ENCODE measurements at regions not wholly inside any gene's neighbourhood (a gene's known extent, or its start where the extent isn't known, plus 50 kb on each side); places are given as distances from the start of the nearest gene placed in this dataset.

DNA sequence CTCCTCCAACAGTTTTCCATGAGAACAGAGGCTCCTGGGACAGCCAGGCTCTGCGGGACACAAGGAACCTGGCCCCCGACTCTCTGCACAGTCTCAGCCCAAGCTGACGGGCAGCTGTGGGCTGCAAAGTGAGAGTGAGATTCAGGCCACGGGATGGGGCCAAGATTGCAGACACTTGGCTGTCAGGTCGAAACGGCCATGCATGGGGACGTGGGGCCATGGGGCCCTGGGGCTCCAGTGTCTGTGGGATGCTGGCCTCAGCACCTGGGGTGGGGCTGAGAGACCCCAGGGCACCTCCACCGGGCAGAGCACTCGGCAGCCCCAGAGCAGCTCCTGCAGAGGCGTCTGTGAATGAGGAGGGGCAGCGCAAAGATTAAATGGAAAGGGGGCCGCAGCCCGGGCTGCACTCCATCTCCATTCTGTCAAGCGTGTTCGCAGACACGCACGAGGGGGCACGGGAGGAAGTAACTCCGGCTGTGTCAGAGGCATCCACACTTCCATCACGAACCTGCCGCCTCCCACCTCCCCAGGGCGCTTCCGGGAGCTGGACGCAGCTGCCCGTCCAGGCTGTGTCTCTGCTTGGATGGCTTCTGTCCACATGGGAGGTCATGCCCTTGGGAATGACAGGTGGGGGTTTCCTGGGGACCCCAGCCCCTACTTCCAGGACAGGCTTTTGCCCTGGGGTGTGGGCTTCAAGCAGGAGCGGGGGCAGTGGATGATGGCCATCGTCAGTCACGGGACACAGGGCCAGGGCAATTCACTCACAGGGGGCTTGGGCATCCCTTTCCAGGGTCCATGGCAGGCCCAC is 82.8 kb upstream of the NKX1-1 start:
- Histone ChIP-seq H3K27ac (ENCODE audit: low read depth, low read length) (no peak overlapping the region), H3K4me3 (ENCODE audit: insufficient read depth, low read length) (no peak overlapping the region), H3K9me3 (ENCODE audit: low read depth, low read length) (peaks cover 3% of the 10 kb centered on the region), H3K4me2 (ENCODE audit: insufficient read depth, low read length) (no peak overlapping the region), H3K36me3 (ENCODE audit: insufficient read depth, low read length) (no peaks in the 10 kb centered on the region), H3K79me2 (ENCODE audit: insufficient read depth, low read length) (no peaks in the 10 kb centered on the region), H4K20me1 (ENCODE audit: insufficient read depth, low read length) (no peaks in the 10 kb centered on the region), H3K4me1 (ENCODE audit: insufficient read depth, low read length) (no peaks in the 10 kb centered on the region), H3K27me3 (ENCODE audit: insufficient read depth, low read length) (peaks cover 8% of the 10 kb centered on the region), H2AFZ (ENCODE audit: low read length) (no peak overlapping the region)
- DNase-seq (ENCODE audit: insufficient read length, low spot score, missing footprints), result peak; percentile 76
- TF ChIP-seq, protein P1, sequence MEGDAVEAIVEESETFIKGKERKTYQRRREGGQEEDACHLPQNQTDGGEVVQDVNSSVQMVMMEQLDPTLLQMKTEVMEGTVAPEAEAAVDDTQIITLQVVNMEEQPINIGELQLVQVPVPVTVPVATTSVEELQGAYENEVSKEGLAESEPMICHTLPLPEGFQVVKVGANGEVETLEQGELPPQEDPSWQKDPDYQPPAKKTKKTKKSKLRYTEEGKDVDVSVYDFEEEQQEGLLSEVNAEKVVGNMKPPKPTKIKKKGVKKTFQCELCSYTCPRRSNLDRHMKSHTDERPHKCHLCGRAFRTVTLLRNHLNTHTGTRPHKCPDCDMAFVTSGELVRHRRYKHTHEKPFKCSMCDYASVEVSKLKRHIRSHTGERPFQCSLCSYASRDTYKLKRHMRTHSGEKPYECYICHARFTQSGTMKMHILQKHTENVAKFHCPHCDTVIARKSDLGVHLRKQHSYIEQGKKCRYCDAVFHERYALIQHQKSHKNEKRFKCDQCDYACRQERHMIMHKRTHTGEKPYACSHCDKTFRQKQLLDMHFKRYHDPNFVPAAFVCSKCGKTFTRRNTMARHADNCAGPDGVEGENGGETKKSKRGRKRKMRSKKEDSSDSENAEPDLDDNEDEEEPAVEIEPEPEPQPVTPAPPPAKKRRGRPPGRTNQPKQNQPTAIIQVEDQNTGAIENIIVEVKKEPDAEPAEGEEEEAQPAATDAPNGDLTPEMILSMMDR (IDR thresholded peaks at IDR 0.05; ENCODE audit: extremely low read depth, low read depth, low read length), result no peak

DNA sequence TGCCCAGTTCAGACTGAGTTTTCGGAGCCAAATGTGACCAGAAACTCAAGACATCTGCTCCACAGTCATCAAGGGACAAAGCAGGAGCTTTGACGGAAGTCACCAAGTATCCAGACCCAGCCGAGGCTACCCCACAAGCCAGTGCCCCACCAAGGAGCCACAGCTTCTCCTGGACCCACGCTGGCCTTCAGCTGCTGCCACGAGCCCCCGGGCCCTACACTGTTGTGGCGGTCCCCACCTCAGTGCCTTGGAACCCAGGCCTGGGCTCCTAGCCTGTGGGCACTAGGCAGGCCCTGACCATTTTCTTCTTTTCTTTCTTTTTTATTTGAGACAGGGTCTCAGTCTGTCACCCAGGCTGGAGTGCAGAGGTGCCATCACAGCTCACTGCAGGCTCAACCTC is 82.1 kb upstream of the NKX1-1 start:
- DNase-seq (ENCODE audit: insufficient read length, low spot score, missing footprints), result peak; percentile 42
- Histone ChIP-seq H3K79me2 (ENCODE audit: insufficient read depth, low read length) (no peaks in the 10 kb centered on the region), H3K27ac (ENCODE audit: low read depth, low read length) (no peak overlapping the region), H3K27me3 (ENCODE audit: insufficient read depth, low read length) (peaks cover 8% of the 10 kb centered on the region), H3K4me1 (ENCODE audit: insufficient read depth, low read length) (no peaks in the 10 kb centered on the region), H2AFZ (ENCODE audit: low read length) (no peak overlapping the region), H4K20me1 (ENCODE audit: insufficient read depth, low read length) (no peaks in the 10 kb centered on the region), H3K9me3 (ENCODE audit: low read depth, low read length) (peaks cover 3% of the 10 kb centered on the region), H3K4me3 (ENCODE audit: insufficient read depth, low read length) (no peak overlapping the region), H3K36me3 (ENCODE audit: insufficient read depth, low read length) (no peaks in the 10 kb centered on the region), H3K4me2 (ENCODE audit: insufficient read depth, low read length) (no peak overlapping the region)
- TF ChIP-seq, protein P1 (IDR thresholded peaks at IDR 0.05; ENCODE audit: extremely low read depth, low read depth, low read length), result no peak

DNA sequence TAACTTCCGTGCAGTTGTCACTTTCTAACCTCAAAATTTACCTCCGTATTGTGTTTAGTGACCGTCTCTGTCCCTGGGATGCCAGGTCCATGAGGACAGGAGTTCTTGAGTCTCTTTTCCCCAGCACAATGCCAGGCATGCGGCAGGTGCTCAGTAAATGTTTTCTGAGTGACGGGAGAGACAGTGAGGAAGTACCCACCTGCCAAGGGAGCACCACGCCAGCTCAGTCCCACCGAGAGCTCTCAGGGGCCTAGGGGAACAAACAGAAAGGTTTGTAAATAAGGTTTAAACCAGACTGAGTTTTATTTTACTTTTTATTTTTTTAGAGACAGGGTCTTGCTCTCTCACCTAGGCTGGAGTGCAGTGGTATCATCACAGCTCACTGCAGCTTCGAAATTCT is 81.5 kb upstream of the NKX1-1 start:
- Histone ChIP-seq H3K9me3 (ENCODE audit: low read depth, low read length) (peaks cover 3% of the 10 kb centered on the region), H3K4me1 (ENCODE audit: insufficient read depth, low read length) (no peaks in the 10 kb centered on the region), H3K4me2 (ENCODE audit: insufficient read depth, low read length) (no peak overlapping the region), H3K27me3 (ENCODE audit: insufficient read depth, low read length) (peaks cover 8% of the 10 kb centered on the region), H3K79me2 (ENCODE audit: insufficient read depth, low read length) (no peaks in the 10 kb centered on the region), H3K27ac (ENCODE audit: low read depth, low read length) (no peak overlapping the region), H3K36me3 (ENCODE audit: insufficient read depth, low read length) (no peaks in the 10 kb centered on the region), H4K20me1 (ENCODE audit: insufficient read depth, low read length) (no peaks in the 10 kb centered on the region), H2AFZ (ENCODE audit: low read length) (no peak overlapping the region), H3K4me3 (ENCODE audit: insufficient read depth, low read length) (no peak overlapping the region)
- peak; percentile 56 for DNase-seq (ENCODE audit: insufficient read length, low spot score, missing footprints)
- TF ChIP-seq, protein P1 (IDR thresholded peaks at IDR 0.05; ENCODE audit: extremely low read depth, low read depth, low read length), result no peak

DNA sequence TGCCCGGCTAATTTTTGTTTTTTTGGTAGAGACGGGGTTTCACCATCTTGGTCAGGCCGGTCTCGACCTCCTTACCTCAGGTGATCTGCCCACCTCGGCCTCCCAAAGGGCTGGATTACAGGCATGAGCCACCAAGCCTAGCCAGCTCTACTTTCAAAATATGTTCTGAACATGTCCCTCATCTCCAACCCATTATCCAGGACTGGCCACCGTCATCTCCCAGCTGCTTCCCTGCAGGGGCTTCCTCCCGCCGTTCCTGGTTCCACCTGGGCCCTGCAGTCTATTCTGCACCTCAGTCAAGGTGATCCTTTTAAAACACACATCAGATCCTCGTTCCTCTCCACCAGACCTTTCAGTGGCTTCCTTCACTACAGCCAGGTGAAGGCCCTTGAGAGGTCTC is 80.9 kb upstream of the NKX1-1 start:
- Histone ChIP-seq H3K27me3 (ENCODE audit: insufficient read depth, low read length) (peaks cover 3% of the 10 kb centered on the region), H3K4me1 (ENCODE audit: insufficient read depth, low read length) (no peaks in the 10 kb centered on the region), H3K36me3 (ENCODE audit: insufficient read depth, low read length) (no peaks in the 10 kb centered on the region), H3K79me2 (ENCODE audit: insufficient read depth, low read length) (no peaks in the 10 kb centered on the region), H3K9me3 (ENCODE audit: low read depth, low read length) (peaks cover 3% of the 10 kb centered on the region), H3K27ac (ENCODE audit: low read depth, low read length) (no peak overlapping the region), H2AFZ (ENCODE audit: low read length) (no peak overlapping the region), H4K20me1 (ENCODE audit: insufficient read depth, low read length) (no peaks in the 10 kb centered on the region), H3K4me3 (ENCODE audit: insufficient read depth, low read length) (no peak overlapping the region), H3K4me2 (ENCODE audit: insufficient read depth, low read length) (no peak overlapping the region)
- TF ChIP-seq, protein P1 (IDR thresholded peaks at IDR 0.05; ENCODE audit: extremely low read depth, low read depth, low read length), result no peak
- DNase-seq (ENCODE audit: insufficient read length, low spot score, missing footprints), result no peak

Measured in osteoblast (primary cell).